NCI-H2081 (cell line): ENCODE measurements at regions not wholly inside any gene's neighbourhood (a gene's known extent, or its start where the extent isn't known, plus 50 kb on each side); places are given as distances from the start of the nearest gene placed in this dataset.

ENCODE experiments used
- DNase-seq, 2 experiments: peaks; one replicate each; lab custom pipeline; 2025; lab: John Stamatoyannopoulos, UW

GRCh38 chr16:63617990-63618763, 1503.7 kb downstream of the CDH11 start:
- peak in 1 of 2 experiments; percentile 8 for DNase-seq

- peak in 1 of 2 experiments; percentile 2 for DNase-seq
Measured at GRCh38 chr16:63617047-63617989, 1504.5 kb downstream of the CDH11 start.

- no peak for DNase-seq
Measured at GRCh38 chr16:63614429-63614828, 1507.4 kb downstream of the CDH11 start.

DNA sequence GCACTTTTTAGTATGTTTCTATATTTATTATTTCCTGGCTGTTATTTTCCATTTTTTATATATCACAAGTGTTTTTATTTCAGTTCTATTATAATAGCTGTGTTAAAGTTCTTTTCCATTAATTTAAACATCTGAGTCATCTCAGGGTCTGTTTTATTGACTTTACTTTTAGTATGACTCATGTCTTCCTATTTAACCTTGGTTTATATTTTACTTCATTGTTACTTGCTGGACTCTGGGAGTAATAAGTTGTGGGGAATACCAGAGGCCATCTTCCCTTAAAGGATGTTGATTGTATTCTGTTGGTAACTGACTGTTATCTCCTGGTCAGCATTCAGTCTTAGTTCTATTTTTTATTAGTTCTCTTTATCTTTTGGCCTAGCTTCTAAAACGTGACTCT, 1508.2 kb downstream of the CDH11 start:
- no peak for DNase-seq

DNA sequence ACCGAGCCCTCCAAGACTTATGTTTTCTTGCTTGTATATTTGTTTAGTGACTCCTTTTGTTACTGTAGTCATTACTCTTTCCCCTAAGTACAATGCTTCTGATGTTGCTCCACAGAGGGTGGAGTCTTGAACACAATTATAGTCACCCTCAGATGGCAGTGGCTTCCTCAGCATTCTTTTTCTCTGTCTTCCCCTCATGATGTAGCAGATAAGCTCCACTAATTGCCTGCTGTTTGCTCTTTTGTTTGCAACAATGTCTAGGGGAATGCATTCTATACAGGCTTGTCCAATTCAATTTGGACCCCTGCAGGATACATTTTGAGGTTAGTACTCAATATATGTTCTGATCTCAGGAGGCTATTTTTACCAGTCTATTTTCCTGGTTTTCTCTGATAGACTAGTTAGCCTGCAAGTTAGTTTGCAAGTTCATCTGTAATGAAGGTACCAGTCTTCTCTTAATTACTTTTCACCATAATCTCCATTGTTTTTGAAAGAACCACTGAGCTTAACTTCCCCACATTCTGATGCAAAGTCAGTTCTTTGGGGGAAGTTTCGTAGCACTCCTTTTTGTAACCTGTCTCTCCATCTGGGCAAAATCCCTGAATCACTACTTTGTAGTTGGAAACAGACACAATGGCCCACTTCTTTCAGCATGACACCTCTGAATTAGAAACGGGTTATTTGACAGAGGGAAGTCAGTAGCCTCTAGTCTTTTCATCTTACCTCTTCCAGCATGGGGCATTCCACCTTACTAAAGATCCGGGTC, 1509.2 kb downstream of the CDH11 start:
- no peak for DNase-seq

GRCh38 chr16:63606778-63607177, 1515.1 kb downstream of the CDH11 start:
- no peak for DNase-seq

GRCh38 chr16:63602206-63602927, 1519.5 kb downstream of the CDH11 start:
- no peak for DNase-seq

GRCh38 chr16:63596716-63597115, 1525.1 kb downstream of the CDH11 start:
- DNase-seq: no peak

GRCh38 chr16:63592852-63593251, 1529.0 kb downstream of the CDH11 start:
- no peak for DNase-seq

DNA sequence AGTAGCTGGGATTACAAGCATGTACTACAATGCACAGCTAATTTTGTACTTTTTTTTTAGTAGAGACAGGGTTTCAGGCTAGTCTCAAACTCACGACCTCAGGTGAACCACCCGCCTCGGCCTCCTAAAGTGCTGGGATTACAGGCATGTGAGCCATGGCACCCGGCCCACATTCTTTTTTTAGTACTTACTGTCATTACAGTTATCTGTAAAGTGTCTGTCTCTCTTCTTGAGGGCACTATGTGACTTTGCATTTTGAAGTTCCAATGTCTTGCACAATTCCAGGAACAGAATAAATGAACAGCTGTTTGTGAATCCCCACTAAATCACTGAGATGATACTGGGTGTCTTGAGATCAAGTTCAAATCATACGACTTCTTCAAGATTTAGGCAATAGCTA, 1540.3 kb downstream of the CDH11 start:
- DNase-seq: no peak

DNA sequence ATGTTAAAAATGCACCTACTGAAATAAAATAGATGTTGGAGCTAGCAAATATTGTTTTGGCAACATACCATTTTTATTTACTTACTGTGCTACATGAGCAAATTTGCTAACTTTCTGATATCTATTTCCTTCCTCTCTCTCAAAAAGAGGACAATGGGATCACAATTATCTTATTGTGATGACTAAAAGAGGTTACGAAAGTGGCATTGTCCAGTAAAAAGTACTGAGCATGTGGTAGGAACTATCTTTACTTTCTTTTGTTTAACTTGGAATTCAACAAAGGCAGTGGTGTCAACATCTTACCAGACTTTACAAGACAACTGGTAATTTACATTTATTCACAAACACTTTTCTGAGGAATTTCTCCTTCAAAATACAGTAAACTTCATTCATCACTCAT, 1542.6 kb upstream of the CDH8 start:
- DNase-seq: no peak

- no peak for DNase-seq
Measured at GRCh38 chr16:63577891-63578290, 1541.7 kb upstream of the CDH8 start.

- DNase-seq: no peak
Measured at GRCh38 chr16:63575041-63575440, 1538.8 kb upstream of the CDH8 start.

DNA sequence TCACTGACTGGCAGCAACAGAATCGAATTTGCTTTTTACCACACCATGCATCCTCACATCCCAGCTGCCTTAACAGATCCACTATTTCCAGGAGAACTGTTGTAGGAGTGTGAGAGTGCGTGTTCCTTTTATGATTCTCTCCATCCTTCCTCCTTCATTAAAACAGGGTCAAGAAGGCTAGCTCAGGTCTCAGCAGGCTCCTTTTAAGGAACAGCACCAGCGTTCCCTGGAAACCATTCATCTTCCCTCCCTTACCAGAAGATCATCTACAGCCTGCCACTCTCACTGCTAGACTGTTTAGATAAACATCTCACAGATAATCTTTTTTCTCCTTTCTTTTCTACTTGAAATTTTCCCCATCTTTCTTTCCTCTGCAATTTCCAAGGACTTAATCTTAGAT, 1531.9 kb upstream of the CDH8 start:
- DNase-seq: no peak

DNA sequence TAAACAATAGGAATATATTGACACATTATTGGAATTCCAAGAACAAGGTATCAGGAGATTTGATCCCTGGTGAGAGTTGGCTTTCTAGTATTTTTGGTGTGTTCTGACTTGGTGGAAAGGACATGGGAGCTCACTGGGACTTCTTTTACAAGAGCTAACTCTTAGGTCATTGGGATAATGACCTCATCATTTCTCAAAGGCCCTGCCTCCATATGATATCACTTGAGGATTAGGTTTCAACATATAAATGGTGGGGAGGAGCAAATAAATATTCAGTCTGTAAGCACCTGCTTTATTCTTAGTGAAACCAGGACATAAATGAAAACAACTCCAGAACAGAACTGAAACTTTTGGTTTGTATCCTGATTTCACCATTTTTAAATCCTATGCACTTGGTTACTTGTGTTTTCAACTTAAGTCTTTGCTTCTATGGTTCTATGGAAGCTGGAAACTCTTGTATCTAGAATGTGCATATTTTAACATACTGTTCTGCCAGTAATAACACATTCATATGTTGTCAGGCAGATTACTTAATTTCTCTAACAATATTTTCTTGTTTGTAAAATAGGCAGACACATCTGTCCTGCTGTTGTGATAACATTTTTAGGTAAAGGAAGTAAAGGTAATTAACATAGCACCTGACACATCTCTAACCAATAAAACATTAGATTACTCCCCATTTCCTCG, 1527.7 kb upstream of the CDH8 start:
- DNase-seq: no peak

- DNase-seq: no peak
Measured at GRCh38 chr16:63553980-63554379, 1517.7 kb upstream of the CDH8 start.

DNA sequence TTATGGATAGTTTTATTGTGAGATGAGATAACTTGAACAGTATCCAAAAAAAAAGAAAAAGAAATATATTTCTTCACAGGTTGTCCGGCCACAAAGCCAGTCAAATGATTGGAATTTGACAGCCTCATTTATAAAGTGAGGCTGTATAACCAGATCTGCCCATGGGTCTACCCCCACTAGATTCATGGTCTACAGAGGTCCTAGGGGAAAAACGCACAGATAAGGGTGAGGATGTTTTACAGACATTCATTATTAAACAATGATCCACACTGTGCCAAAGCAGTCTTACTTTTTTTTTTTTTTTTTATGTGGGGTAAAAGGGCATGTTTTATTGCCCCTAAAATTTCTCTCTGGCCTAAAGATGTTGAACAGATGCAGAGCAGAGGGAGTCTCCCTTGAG, 1503.0 kb upstream of the CDH8 start:
- DNase-seq: no peak

GRCh38 chr16:63530974-63531373, 1494.7 kb upstream of the CDH8 start:
- DNase-seq: no peak

- DNase-seq: no peak
Measured at GRCh38 chr16:63530208-63530607, 1494.0 kb upstream of the CDH8 start.

- no peak for DNase-seq
Measured at GRCh38 chr16:63527404-63527803, 1491.2 kb upstream of the CDH8 start.

GRCh38 chr16:63516394-63516793, 1480.2 kb upstream of the CDH8 start:
- no peak for DNase-seq
